HepG2 (cell line): ENCODE measurements at regions not wholly inside any gene's neighbourhood (a gene's known extent, or its start where the extent isn't known, plus 50 kb on each side); places are given as distances from the start of the nearest gene placed in this dataset.

Experiments used
- CBX2 ChIP-seq, 2 experiments: fragments of 200-600 bp in 1 of 2; sonication (generic); formaldehyde crosslinking in 1 of 2; IDR thresholded peaks; 2 replicates each; pipeline versions ENCODE4 v1.7.0 to v1.8.1; 2018 to 2022; ENCODE audit warnings: low read depth in 2 of 2, low read length in 1 of 2, mild to moderate bottlenecking in 1 of 2, missing genetic modification reagents in 1 of 2
- HMGXB4 ChIP-seq, 2 experiments: sonication (generic) in 1 of 2; formaldehyde crosslinking in 1 of 2; IDR thresholded peaks; 2 replicates each; pipeline versions ENCODE4 v1.4.0 to v1.6.1; 2018 to 2020; ENCODE audit warnings: missing genetic modification reagents in 2 of 2, borderline replicate concordance in 1 of 2, low read depth in 1 of 2, mild to moderate bottlenecking in 1 of 2, missing biosample characterization in 1 of 2
- SIN3A ChIP-seq: IDR thresholded peaks from 2 replicates; pipeline ENCODE4 v1.6.1; 2011; ENCODE audit warnings: low read depth, mild to moderate bottlenecking, control low read depth, low read length, borderline replicate concordance
- SMARCC2 ChIP-seq: fragments of 450-650 bp; IDR thresholded peaks from 2 replicates; pipeline ENCODE4 v1.6.1; 2017; ENCODE audit warnings: antibody characterized with exemption, mild to moderate bottlenecking
- ZFP41 ChIP-seq: sonication (generic); formaldehyde crosslinking; IDR thresholded peaks from 2 replicates; pipeline ENCODE4 v1.4.0; 2020; ENCODE audit warnings: mild to moderate bottlenecking, missing genetic modification reagents, borderline replicate concordance
- ZNF274 ChIP-seq: sonication (generic); formaldehyde crosslinking; IDR thresholded peaks from 2 replicates; pipeline ENCODE4 v1.5.1; 2020; ENCODE audit warnings: mild to moderate bottlenecking, missing genetic modification reagents
- ZNF761 ChIP-seq: sonication (generic); formaldehyde crosslinking; conservative IDR thresholded peaks from 2 replicates; pipeline ENCODE4 v1.4.0; 2020; ENCODE audit warnings: mild to moderate bottlenecking, missing genetic modification reagents

- no peak for TF ChIP-seq ZFP41 (CRISPR knock-in tag)
- no peak for TF ChIP-seq SIN3A
- TF ChIP-seq ZNF274 (CRISPR knock-in tag) = no peak
- TF ChIP-seq HMGXB4 (CRISPR knock-in tag; IDR thresholded peaks at IDR 0.05; ENCODE audit: borderline replicate concordance in 1 of 2, low read depth in 1 of 2) = no peak
- no peak for TF ChIP-seq ZNF761 (CRISPR knock-in tag)
- TF ChIP-seq CBX2 (IDR thresholded peaks at IDR 0.05; ENCODE audit: low read depth, low read length) = no peak
- TF ChIP-seq CBX2 (CRISPR knock-in tag; IDR thresholded peaks at IDR 0.05; ENCODE audit: low read depth) = no peak
- TF ChIP-seq SMARCC2 = no peak
Measured at GRCh38 chr17:13292291-13292690, 274.5 kb upstream of the ELAC2 start.
